Mesothelial cell of epicardium (in vitro differentiated cells): ENCODE measurements at regions not wholly inside any gene's neighbourhood (a gene's known extent, or its start where the extent isn't known, plus 50 kb on each side); places are given as distances from the start of the nearest gene placed in this dataset.
"Not testable (repeated sequence)": the region's sequence is repeated elsewhere in the genome, so short reads cannot be mapped to it uniquely, and the experiment has no call there.

Experiments used
- DNase-seq, 2 experiments: peaks; one replicate each; pipeline ENCODE4 v3.0.0; 2021; ENCODE audit warnings: low spot score in 2 of 2; ENCODE audit not compliant: unreplicated experiment in 2 of 2
- H3K27ac Mint-ChIP-seq: 2 replicates; pipeline ENCODE4 v1.8.0; 2021; ENCODE audit warnings: mixed read lengths
- H3K27me3 Mint-ChIP-seq: 2 replicates; pipeline ENCODE4 v1.8.0; 2021; ENCODE audit warnings: low read depth, mixed read lengths
- H3K36me3 Mint-ChIP-seq: 2 replicates; pipeline ENCODE4 v1.8.0; 2021; ENCODE audit warnings: mixed read lengths
- H3K4me1 Mint-ChIP-seq: 2 replicates; pipeline ENCODE4 v1.8.0; 2021; ENCODE audit warnings: mixed read lengths
- H3K4me3 Mint-ChIP-seq: 2 replicates; pipeline ENCODE4 v1.8.0; 2021; ENCODE audit warnings: mild to moderate bottlenecking, moderate library complexity, mixed read lengths
- H3K9me3 Mint-ChIP-seq: 2 replicates; pipeline ENCODE4 v1.8.0; 2021; ENCODE audit warnings: mixed read lengths
- CTCF ChIP-seq: fragments of 200-600 bp; sonication (generic); IDR thresholded peaks from one replicate; pipeline ENCODE4 v1.5.0; 2021; ENCODE audit warnings: antibody characterized with exemption; ENCODE audit not compliant: unreplicated experiment

DNA sequence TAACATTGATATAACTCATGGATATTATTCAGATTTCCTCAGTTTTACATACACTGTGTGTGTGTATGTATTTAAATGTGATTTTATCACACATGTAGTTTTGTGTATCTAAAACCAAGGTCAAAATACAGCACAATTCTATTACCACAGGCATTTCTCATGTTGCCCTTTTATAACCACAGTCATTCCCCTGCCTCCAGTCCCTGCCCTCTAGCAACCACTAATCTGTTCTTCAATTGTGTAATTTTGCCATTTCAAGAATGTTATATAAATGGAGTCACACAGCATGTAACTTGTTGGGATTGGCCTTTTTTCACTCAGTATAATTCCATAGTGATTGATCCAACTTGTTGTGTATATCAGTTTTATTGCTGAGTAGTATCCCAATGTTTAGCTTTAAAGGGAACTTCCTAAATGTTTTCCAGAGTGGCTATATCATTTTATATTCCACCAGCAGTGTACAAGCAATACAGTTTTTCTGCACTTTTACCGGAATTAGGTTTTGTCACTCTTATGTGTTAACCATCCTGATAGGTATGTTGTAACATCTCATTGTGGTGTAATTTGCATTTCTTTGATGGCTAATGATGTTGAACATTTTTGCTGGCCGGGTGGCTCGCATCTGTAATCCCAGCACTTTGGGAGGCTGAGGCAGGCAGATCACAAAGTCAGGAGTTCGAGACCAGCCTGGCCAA is 338.2 kb downstream of the SOX4 start:
- peaks cover 28% of the 10 kb centered on the region for H3K9me3 Mint-ChIP-seq
- H3K4me1 Mint-ChIP-seq = peaks cover 24% of the 10 kb centered on the region
- no peak for DNase-seq
- H3K27ac Mint-ChIP-seq = no peak overlapping the region
- H3K36me3 Mint-ChIP-seq = peaks cover 53% of the 10 kb centered on the region
- TF ChIP-seq CTCF = no peak
- H3K27me3 Mint-ChIP-seq = no peaks in the 10 kb centered on the region
- H3K4me3 Mint-ChIP-seq = no peak overlapping the region

DNA sequence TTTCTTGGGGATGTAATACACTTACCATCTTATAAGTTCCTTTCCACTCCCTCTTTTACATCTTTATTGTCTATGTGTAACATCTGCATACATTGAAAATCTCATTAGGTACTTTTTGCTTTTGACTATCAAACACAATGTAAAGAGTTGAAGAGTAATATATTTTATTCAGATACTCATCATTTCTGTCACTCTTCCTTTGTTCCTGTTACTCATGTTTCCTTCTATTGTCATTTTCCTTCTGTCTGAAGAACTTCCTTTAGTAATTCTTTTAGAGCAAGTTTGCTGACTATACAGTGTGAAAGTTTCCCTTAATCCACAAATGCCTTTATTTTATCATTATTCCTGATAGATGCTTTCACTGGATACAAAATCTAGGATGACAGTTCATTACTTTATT is 339.8 kb downstream of the SOX4 start:
- no peaks in the 10 kb centered on the region for H3K27me3 Mint-ChIP-seq
- no peak for DNase-seq
- no peak overlapping the region for H3K4me3 Mint-ChIP-seq
- TF ChIP-seq CTCF = no peak
- H3K9me3 Mint-ChIP-seq = peaks cover 36% of the 10 kb centered on the region
- H3K36me3 Mint-ChIP-seq = peaks cover 65% of the 10 kb centered on the region
- peaks cover 12% of the 10 kb centered on the region for H3K4me1 Mint-ChIP-seq
- no peak overlapping the region for H3K27ac Mint-ChIP-seq

DNA sequence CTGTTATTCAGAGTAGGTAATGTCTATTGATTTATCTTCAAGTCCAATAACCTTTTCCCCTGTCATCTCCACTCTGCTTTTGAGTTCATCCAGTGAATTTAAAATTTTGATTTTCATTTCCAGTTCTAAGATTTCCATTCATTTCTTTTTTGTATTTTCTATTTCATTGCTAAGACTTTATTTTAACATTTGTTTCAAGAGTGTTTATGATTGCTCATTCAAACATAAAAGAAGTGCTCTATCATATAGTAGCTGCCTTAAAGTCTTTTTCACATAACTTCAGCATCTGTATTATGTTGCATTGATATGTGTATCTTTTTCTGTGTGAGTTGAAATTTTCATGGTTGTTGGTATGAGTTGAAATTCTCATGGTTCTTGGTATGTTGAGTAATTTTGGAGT is 341.6 kb downstream of the SOX4 start:
- peaks cover 59% of the 10 kb centered on the region for H3K36me3 Mint-ChIP-seq
- no peak for DNase-seq
- H3K4me3 Mint-ChIP-seq = no peak overlapping the region
- peaks cover 36% of the 10 kb centered on the region for H3K9me3 Mint-ChIP-seq
- H3K4me1 Mint-ChIP-seq = no peaks in the 10 kb centered on the region
- TF ChIP-seq CTCF = no peak
- H3K27ac Mint-ChIP-seq = no peak overlapping the region
- no peaks in the 10 kb centered on the region for H3K27me3 Mint-ChIP-seq

GRCh38 chr6:21935561-21936028 is 342.0 kb downstream of the SOX4 start:
- no peak overlapping the region for H3K4me3 Mint-ChIP-seq
- H3K27ac Mint-ChIP-seq = no peak overlapping the region
- H3K4me1 Mint-ChIP-seq = no peaks in the 10 kb centered on the region
- H3K9me3 Mint-ChIP-seq = peaks cover 36% of the 10 kb centered on the region
- H3K36me3 Mint-ChIP-seq = peaks cover 57% of the 10 kb centered on the region
- no peak for DNase-seq
- no peaks in the 10 kb centered on the region for H3K27me3 Mint-ChIP-seq
- TF ChIP-seq CTCF = peak; percentile 33

- no peak for TF ChIP-seq CTCF
- Mint-ChIP-seq H3K4me3 (no peak overlapping the region), H3K4me1 (peaks cover 8% of the 10 kb centered on the region), H3K36me3 (peaks cover 44% of the 10 kb centered on the region), H3K27me3 (no peaks in the 10 kb centered on the region), H3K27ac (peak overlapping the region; percentile 59), H3K9me3 (peaks cover 29% of the 10 kb centered on the region)
- DNase-seq = no peak
Measured at GRCh38 chr6:21937466-21937865, 343.9 kb downstream of the SOX4 start.

GRCh38 chr6:21939066-21939465 is 345.5 kb downstream of the SOX4 start:
- DNase-seq, H3K4me3 Mint-ChIP-seq, H3K27ac Mint-ChIP-seq, H3K27me3 Mint-ChIP-seq: not testable (repeated sequence)
- peaks cover 17% of the 10 kb centered on the region for H3K4me1 Mint-ChIP-seq
- peaks cover 21% of the 10 kb centered on the region for H3K9me3 Mint-ChIP-seq
- H3K36me3 Mint-ChIP-seq = peaks cover 33% of the 10 kb centered on the region
